Kasumi-1 (cell line): ENCODE measurements at regions not wholly inside any gene's neighbourhood (a gene's known extent, or its start where the extent isn't known, plus 50 kb on each side); places are given as distances from the start of the nearest gene placed in this dataset.
"Not testable (repeated sequence)": the region's sequence is repeated elsewhere in the genome, so short reads cannot be mapped to it uniquely, and the experiment has no call there.

Experiments
- DNase-seq, 2 experiments: peaks; one replicate each; lab custom pipeline; 2025; lab: John Stamatoyannopoulos, UW

DNA sequence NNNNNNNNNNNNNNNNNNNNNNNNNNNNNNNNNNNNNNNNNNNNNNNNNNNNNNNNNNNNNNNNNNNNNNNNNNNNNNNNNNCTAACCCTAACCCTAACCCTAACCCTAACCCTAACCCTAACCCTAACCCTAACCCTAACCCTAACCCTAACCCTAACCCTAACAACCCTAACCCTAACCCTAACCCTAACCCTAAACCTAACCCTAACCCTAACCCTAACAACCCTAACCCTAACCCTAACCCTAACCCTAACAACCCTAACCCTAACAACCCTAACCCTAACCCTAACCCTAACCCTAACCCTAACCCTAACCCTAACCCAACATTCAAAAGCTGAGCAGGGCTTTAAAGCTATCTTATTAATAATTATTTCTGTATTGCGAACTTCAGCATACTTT lies 182.5 kb upstream of the FAM20C start:
- DNase-seq = not testable (repeated sequence)

DNA sequence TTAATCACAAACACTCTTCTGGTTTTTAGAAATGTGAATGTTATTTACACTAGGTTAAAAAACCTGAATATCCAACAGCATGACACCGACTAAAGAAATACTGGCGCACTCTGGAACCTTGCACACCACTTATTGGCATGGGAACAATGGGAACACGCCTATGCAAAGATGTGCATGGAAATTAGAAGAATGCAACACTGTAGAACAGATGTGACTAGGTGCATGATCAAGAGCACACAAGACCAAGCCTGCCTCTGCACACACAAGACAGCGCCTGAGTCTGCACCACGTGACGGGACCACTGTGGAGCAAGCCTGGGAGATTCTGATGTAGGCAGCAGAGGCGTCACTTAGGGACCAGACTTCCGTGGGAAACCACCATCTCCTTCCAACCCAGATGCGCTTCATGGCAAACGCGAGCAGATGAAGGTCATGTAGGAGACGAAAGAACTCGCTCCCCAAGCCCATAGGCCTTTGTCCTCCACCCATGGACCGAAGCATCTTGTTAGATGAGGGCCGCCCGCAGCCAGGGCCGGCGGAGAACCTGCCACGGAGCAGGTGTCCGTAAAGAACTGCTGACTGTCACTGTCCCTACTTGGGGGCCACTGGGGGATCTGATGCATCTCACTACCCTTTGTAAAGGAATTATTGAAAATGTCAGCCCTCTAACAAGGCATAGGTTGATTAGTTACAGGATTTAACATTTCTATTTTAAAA lies 159.6 kb upstream of the FAM20C start:
- DNase-seq = not testable (repeated sequence)

DNA sequence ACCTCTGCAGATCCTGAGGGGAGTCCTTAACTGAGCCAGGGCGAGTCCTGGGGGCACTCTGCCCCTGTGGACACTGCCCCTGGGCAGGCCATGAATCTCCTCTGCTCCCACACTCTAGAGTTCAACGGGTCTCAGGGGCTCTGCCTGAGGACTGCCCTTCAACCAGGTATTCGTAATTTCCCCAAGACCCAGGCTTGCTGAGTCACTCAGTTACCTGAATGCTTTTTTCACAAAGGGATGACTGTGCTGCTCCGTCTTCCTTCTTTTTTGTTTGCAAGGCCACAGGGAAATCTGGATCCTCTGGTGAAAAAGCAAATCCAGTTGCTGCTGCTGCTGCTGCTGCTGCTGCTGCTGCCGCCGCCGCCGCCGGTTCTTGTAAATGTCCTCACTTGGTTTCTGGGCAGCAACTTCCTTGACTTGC lies 157.2 kb upstream of the FAM20C start:
- DNase-seq = not testable (repeated sequence)

DNA sequence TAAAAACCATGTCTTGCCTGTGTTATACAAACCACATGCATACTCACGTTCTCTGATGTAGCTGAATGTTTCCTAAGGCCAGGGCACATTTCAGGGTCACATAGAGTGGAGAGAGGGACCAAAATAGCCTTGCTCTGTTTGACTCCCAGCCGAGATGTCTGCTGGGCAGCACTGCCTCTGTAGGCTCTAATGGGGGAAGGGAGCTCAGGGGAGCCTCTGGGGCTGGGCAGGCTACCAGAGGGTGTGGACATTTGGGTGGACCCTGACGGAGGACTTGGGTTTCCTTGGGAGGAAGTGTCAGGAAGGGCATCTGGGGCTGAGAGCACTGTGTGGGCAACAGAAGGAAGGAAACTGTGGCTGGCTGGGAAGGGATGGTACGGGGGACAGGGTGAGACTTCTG lies 155.8 kb upstream of the FAM20C start:
- not testable (repeated sequence) for DNase-seq

- not testable (repeated sequence) for DNase-seq
These were observed 154.7 kb upstream of the FAM20C start for GRCh38 chr7:37656-38055.

- not testable (repeated sequence) for DNase-seq
These were observed 153.9 kb upstream of the FAM20C start for GRCh38 chr7:38444-38843.

DNA sequence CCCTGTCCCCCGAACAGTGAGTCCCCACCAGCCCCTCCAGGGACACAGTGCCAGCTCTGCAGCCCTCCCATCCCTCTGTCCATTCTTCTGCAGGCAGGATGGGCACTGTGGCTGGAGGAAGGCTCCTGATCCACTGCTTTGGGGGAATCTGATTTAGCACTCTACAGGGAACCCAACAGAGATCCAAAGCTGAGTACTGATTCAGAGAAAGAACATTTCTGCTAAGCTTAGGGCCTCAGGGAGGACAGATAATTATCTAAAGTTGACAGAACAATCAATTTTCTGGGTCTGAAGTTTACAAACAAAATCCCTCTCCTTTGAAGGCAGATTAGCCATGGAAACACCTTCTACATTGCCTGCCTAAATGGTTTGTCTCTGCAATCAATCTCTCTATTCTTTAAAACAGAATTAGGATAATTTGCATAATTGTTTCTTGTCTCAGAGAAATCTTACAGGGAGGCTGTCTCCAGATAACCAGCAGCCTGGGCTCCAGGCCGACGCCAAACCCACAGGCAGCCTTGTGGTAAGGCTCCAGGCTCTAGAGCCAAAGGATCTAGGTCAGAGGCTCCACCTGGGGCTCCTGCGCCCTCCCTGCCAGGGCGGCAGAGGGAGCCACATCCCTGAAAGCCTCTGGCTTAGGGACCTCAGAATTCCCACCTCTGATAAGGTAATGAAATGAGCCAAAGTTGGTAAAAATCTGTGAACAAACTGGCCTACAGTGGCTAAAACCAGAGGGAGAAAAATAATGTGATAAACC lies 152.2 kb upstream of the FAM20C start:
- DNase-seq = not testable (repeated sequence)

DNA sequence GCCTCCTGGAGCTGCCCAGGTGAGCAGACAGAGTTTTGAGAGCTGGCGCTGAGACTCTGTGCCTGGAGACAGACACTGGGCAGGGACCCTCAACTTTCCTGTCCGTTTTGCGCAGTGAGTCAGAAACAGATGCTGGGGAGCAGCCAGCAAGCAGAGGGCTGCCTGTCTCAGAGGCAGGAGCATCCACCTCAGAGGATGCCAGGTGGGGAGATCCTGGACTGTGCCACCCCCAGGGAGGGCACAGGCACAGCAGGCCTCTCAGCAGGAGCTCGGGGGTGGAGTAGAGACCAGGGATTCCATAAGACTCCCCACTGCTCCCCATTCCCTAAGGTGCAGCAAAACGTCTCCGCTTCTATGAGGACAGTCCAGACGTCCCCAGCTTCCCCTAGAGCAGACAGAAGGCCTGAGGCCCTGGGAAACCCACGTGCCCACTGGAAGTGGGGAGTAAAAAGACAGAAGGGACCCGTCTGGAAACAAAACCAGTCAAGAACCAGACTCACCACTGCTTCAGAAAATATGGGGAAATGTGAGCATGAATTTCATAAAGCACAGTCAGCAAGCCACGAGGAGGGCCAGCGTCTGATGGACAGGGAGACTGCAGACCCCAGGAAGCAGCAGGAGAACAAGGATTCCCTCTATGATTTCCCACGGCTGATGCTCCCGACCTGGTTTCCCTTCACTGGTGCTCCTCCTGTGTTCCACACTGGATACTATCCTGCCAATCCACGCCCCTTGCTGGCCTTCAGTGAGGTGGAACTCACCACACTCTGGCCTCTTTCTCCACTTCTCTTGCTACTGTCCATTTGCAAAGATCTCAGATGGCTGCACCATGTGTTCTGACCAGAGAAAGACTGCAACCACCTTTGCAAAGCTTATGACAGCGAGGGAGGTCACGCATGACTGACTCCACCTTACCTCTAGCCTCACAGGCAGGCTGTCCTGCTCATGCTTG lies 151.3 kb upstream of the FAM20C start:
- no peak for DNase-seq

DNA sequence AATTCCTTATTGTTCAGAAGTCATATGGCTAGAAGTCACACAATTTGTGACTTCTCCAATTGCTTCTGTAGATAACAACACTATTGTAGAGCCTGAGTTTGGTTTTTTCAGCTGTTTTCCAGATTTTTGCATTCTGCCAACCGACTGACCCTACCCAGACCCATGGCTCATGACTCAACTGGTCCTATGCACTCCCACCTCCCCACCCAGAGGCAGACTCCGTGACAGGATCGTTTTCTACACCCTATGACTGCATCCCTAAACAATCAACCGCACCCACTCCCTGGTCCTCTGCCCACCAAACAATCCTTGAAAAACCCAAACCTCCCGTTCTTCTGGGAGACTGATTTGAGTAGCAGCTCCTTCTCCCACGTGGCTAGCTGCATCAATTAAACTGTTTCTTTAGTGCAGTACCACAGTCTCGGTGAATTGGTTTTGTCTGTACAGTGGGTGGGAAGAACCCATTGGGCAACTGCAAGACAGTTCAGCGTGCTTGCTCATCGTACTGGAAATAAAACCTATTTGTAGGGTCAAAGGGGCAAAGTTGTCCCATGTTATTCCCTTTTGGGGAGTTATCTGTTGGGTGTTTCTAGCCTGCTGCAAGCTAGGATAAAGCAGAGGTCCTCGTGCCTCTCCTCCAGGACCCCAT lies 150.3 kb upstream of the FAM20C start:
- no peak for DNase-seq

GRCh38 chr7:43791-44540 lies 148.4 kb upstream of the FAM20C start:
- no peak for DNase-seq

DNA sequence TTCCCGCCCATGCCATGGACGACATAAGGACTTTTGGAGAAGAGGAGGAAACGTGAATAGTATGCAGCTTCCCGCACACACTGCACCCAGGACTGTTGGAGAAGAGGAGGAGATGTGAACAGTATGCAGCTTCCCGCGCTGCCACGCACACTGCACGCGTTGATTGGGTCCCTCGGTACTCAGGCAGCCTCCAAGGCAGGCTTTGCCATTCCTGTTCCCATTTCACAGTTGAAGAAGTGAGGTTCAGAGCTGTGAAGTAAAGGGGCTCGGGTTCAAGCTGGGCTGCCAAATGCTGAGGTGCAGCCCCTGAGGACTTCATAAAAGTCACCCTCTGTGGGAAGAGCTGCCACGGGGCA lies 147.9 kb upstream of the FAM20C start:
- no peak for DNase-seq

- no peak for DNase-seq
These were observed 147.0 kb upstream of the FAM20C start for GRCh38 chr7:45106-46090.

DNA sequence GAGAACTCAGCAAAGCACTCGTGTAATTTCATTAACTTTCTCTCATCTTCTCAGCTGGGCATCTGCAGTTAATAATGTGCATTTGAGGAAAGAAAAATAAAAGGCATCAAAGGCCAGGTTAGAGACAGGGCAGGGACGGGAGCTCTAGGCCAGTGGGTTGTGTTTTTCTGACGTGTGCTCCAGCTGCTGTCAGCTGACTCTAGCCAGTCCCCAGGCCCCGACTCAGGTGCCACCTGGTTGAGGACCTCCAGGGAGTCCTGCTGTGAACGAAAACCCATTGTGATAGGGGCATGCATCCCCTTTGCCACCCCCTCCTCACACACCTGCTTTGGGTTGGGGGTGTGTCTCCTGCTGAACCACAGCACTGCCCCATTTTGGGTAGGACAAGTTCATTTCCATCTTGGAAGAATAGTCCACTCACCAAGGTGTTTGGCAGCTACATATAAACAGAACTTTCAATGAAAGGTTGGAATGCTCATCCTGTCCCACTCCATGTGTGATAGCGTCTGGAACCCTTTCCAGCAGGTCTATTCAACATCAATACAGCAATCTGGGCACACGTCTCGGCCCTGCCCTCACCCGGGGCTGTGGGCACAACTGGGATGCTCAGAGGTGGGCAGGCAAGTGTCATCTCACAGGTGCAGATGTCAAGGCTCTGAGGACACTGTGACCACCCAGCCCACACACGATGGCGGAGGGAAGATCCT lies 146.1 kb upstream of the FAM20C start:
- no peak for DNase-seq

- DNase-seq = no peak
These were observed 145.6 kb upstream of the FAM20C start for GRCh38 chr7:46830-47140.

DNA sequence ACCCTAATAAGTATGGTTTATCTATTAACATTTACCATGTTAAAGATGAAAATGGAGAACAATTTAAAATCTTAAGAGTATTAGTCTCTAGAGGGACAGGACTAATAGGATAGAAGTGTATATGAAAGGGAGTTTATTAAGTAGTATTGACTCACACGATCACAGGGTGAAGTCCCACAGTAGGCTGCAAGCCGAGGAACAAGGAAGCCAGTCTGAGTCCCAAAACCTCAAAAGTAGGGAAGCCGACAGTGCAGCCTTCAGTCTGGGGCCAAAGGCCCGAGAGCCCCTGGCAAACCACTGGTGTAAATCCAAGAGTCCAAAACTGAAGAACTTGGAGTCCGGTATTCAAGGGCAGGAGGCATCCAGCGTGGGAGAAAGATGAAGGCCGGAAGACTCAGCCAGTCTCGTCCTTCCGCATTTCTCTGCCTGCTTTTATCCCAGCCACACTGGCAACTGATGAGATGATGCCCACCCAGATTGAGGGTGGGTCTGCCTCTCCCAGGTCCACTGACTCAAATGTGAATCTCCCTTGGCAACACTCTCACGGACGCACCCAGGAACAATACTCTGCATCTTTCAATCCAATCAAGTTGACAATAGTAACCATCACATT lies 140.8 kb upstream of the FAM20C start:
- DNase-seq = no peak

- DNase-seq = no peak
These were observed 140.3 kb upstream of the FAM20C start for GRCh38 chr7:52100-52499.

DNA sequence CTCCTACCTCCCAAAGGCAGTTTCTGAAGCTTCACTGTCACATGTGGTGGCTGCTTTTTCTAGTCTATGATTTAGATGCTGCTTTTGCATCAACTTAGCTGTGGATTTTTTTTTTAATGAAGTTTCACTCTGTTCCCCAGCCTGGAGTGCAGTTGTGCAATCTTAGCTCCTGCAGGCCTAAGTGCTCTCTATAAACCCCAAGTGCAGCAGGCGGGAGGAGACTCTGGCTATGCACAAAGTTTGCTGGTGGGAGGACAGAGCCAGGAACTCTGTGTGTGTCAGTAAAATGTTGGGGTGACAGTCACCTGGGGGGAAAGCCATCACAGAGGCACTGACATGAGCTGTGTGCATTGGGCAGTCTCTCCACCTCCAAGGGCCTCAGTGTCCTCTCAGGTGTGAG lies 138.8 kb upstream of the FAM20C start:
- DNase-seq = no peak

- DNase-seq = no peak
These were observed 137.8 kb upstream of the FAM20C start for GRCh38 chr7:54615-55014.

DNA sequence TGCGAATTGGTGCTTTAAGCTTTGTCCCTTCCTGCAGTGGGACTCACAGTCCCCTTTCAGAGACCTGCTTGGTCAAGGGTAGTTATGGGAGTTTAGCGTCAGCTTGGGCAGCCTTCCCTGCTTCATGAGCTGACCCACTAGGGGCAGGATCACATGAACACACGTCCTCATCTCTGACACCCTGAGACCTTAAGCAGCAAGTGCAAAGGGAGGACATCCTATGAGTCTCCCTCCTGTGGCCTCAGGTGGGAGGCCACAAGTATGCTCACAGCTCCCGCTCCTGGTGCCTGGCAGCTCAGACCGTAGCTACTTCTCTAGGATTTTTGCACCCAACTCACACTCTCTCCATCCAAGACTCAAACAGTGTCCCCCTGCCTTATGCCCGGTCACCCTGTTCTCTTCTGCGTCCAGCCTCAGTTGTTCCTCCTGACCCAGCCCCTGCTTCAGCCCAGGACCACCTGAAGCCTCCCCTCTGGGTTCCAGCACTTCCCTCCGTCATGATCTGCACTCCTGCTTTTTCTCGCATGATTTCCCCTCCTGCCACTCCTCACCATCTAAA lies 136.6 kb upstream of the FAM20C start:
- DNase-seq = no peak
